ENCODE measurements at regions not wholly inside any gene's neighbourhood (a gene's known extent, or its start where the extent isn't known, plus 50 kb on each side); places are given as distances from the start of the nearest gene placed in this dataset.

DNA sequence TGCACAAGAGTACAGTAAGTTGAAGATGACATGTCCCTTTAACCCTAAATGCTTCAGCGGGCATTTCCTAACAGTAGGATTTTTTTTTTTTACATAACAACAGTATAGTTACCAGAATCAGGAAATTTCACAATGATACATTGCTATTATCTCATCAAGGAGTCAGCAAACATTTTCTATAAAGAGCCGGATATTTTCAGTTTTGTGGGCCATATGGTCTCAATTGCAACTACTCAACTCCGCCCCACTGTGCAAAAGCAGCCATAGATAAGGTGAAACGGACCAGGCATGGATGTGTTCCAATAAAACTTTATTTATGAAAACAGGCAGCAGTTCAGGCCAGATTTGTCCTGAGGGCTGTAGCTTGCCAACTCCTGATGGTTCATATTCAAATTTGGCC lies 130.6 kb downstream of the SMAD6 start:
- DNase-seq (ENCODE audit: low read depth) = no peak

DNA sequence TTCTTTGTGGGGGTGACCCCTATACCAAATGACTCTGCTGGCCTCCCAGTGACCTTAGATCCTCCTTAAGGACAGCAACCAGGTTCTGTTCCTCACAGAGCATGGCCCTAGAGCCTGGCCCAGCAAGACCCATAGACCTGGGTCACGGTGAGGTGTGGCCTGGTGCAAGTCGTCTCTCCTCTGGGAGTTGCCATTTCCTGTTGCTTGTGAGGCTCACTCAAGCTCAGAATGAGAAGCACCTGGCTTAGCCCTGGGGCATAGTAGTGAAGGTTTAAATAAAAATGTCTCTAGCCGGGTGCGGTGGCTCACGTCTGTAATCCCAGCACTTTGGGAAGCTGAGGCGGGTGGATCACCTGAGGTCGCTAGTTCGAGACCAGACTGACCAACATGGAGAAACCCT lies 131.3 kb downstream of the SMAD6 start:
- DNase-seq (ENCODE audit: low read depth) = no peak

DNA sequence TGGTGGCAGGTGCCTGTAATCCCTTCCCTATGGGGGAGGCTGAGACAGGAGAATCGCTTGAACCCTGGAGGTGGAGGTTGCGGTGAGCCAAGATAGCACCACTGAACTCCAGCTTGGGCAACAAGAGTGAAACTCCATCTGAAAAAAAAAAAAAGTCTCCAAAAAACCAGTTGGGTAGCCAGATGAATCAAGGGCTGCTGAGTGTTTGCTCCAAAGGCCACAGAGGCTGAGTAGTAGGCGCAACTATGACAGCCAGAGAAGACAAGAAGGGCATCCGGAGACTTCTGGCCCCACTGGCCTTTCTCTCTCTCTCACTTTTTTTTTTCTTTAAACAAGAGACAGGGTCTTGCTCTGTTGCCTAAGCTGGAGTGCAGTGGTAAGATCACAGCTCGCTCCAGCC lies 131.8 kb downstream of the SMAD6 start:
- DNase-seq (ENCODE audit: low read depth) = no peak

DNA sequence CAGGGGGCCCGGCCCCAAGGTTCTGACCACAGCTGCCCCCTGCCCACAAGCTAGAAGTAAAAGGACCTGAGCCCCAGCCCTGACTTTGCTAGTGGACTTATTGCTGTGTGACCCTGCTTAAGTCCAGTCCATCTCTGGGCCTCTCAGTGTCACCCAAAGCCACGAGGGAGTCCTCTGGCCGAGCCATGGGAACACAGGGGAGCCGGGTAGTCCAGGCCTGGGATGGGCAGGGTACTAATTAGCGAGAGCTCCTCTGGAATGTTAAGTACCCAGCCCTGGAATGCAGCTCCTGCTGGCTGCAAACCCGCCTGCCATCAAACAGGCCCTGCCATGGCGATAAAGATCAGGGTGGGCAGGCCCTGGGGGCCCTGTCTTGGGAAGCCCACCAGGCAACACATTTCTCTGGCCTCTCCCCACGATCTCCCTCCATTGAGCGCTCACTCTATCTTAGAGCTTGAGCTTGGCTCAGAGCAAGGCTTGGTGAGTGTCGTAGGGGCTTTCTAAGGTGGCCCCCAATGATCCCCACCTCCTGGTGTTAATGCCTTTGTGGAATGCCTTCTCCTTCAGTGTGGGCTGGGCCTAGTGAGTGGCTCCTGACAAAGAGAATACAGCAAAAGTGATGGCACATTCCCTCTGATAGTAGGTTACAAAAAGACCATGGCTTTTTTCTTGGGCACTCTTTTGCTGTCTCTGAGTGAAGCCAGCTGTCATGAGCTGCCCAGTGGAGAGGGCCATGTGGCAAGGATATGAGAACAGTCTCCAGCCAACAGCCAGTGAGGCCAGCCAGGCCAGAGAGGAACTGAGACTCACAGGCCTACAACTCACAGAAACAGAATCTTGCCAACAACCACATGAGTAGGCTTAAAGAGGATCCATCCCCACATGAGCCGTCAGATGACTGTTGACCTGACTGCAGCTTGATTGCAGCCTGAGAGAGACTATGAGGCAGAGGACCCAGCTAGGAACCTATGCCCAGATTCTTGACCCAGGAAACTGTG lies 133.1 kb downstream of the SMAD6 start:
- peak; percentile 46 for DNase-seq (ENCODE audit: low read depth)

DNA sequence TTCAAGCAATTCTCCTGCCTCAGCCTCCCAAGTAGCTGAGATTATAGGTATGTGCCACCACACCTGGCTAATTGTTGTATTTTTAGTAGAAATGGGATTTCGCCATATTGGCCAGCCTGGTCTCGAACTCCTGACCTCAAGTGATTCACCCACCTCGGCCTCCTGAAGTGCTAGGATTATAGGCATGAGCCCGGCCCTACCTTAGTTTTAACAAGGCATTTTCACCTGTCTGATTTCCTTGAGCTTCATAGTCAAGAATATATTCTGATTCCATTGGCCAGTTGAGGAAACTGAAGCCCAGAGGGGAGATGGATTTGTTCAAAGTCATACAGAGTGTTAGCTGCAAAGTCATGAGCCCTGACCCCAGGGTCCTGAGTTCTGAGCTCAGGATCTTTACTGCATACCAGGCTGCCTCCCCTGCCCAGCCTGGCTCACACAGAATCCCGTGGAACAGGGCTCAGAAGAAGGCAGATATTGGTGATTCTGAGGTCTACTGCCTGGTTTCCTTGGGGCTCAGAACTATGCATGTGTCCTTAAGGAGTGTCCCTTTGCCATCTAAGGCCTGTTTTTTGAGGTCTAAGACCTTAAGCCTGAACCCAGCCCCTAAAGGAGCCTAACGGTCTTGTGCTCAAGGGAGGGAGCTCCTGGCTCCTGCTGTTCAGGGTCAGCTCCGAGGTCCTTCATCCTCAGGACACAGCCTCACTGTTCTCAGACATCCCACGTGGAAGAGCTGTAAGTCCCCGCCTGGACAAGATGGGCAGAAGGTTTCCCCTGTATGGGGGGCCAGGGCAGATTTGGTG lies 134.4 kb downstream of the SMAD6 start:
- no peak for DNase-seq (ENCODE audit: low read depth)

DNA sequence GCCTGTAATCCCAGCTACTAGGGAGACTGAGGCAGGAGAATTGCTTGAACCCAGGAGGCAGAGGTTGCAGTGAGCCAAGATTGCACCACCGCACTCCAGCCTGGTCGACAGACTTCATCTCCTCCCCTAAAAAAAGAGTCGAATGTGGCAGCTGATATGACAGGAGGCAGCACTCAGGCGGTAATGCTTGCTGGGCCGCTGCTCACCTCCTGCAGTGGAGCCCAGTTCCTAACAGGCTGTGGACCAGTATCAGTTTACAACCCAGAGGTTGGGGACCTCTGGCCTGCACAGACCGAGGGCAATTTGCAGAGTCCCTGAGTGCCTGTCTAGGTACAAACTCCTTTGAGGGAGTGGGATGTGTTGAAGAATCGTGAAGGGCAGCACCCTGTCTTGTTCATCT lies 136.2 kb downstream of the SMAD6 start:
- no peak for DNase-seq (ENCODE audit: low read depth)

DNA sequence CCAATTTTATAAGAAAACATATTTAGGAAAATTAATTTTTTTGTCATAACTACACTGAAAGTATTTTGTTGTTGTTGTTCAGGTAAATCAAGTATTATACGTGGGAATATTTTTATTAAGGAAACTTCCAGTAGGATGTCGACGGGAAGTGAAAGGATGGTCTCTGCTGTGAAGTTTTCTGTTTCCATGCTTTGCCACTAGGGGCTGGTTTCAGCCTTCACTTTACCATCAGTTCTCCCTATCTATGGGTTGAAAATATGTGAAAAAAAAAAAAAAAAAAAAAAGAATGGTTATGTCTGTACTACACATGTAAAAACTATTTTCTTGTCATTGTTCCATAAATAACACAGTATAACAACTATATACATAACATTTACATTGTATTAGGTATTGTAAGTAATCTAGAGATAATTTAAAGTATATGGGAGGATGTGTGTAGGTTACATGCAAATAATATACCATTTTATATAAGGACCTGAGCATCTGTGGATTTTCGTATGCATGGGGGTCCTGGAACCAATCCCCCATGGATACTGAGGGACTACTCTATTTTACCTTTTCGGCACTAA lies 136.7 kb downstream of the SMAD6 start:
- DNase-seq (ENCODE audit: low read depth) = no peak

DNA sequence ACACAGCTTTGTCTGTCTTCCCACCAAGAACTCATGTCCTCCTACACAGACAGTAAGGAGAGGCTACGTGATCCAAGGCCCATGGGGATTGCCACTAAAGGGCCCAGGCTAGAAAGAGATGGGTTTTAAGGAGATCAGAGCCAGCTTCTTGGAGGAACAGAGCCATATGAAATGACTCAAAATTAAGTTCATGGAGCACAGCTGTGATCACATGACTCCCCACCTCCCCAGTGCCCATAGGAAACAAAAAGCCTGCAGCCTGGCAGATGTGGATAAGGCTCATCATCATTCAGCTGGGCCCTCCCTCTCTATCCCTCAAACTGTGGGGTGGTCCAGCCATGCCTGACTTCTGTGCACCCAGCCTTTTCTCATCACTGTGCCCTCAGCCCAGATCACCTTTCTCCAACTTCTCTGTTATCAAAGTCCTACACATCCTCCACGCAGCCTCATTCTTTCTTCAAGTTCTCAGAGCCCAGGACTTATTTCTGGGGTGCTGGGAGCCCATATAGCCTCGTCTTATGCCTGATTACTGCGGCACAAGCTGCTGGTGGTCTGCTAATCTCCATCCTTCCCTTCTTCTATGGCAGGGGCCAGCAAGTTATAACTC lies 137.6 kb downstream of the SMAD6 start:
- no peak for DNase-seq (ENCODE audit: low read depth)

DNA sequence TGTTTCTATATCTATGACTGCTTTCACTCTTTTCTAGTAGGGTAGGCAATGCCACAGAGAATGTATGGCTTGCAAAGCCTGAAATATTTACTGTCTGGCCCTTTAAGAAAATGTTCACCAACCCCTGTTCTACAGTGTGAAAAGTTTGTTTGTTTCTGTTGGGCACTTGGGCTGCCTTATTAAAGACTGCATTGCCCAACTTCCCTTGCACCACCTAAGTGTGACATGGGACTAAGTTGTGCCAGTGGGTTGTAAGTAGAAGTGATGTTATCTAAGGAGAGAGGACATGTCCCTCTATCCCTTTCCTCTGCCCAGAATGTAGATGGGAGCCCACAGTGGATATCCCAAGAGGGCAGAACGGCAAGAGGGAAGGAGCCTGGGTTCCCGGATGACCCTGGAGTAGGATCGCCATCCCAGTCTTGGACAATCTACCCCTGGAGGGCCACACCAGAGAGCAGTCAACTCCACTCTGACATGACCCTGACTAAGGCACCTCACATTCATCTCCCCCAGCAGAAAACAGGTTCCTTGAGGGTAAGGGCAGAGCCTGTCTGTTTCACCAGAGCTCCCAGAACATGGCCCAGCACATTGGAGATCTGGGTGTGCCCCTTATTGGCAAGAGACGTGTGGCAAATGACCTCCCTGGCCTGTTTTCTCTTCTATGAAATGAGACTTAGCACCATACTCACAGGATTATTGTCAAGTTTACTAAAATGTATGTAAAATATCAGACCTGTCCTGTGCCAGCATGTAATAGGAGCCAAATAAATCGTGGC lies 138.8 kb downstream of the SMAD6 start:
- no peak for DNase-seq (ENCODE audit: low read depth)

DNA sequence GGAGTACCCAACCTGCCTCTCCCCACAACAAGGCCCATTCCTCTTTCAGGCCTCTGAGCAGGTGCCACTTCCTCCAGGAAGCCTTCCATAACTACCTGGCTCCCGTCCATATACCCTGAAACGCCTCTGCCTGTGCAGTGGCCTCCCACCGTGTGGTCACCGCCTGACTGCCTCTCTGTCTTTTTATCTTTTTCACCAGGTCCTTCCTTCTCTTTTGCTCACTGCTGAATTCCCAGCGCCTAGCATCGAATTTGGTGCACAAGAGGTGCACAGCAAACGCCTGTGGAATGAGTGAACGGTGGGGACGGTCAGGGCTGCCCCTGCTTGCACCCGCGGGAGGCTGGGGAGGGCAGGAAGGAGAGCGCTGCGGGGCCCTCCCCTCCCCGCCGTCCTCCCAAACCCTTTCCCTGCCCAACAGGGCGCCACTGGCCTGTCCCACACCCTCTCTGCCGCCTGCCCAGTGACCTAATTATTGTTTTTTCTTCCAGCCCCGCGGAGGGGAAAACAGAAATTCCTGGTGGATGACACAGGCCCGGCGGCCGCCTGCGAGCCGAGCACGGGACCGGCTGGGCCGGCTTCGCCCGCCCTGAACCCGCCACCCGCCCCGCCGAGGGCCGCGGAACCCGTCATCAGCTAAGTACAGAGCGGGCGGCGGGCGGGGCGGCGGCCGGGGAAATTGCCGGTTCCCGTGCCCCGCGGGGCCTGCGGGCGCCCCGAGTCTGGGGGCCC lies 140.1 kb downstream of the SMAD6 start:
- DNase-seq (ENCODE audit: low read depth) = peak; percentile 93

DNA sequence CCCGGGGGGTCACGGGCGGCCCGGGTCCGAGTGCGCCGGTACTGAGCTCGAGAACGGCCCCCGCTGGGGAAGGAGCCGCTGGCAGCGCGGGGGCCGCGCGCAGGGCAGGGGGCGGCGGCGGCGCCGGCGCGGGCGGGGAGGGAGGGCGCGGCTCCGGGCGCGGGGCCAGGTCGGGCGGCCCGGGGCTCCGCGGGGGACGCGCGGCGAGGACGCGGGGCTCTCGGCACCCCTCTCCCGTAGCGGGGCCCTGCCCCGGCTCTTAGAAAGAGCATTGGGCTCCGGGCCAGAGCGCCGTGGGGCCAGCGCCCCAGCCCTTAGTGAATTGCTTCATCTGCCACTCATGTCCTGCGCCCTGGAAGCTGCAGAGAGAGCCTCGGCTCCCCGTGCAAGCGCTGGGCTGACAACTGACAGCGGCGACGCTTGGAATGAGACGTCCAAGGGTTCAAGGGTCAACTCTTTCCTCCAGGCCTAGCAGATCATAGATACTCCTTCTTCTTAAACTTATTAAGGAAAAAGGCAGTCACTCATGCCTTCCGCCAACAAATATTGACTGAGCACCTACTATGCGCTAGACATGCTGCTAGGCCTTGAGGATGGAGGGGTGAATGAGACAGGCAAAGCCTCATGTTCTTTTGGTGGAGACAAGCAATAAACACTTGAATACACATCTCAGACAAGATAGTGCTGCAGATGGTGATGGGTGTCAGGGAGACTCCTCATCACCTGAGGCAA lies 140.8 kb downstream of the SMAD6 start:
- DNase-seq (ENCODE audit: low read depth) = peak; percentile 80

DNA sequence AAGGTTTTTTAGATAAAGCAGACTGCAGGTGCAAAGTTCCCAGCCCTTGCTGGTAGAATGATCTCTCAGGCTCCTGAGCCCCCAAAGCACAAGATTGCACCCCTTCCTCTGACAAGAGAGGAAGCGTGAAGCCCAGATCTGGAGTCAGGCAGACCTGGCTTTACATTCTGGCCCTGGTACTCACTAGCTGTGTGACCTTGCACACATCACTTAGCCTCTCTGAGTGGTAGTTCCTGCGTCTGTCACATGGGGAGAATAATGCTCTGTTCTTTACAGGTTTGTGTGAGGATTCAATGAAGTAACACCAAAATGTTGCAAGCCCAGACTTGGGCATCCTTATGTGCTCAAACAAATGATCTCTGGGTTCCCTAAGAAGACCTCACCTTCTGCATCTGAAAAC lies 141.5 kb downstream of the SMAD6 start:
- DNase-seq (ENCODE audit: low read depth) = no peak

DNA sequence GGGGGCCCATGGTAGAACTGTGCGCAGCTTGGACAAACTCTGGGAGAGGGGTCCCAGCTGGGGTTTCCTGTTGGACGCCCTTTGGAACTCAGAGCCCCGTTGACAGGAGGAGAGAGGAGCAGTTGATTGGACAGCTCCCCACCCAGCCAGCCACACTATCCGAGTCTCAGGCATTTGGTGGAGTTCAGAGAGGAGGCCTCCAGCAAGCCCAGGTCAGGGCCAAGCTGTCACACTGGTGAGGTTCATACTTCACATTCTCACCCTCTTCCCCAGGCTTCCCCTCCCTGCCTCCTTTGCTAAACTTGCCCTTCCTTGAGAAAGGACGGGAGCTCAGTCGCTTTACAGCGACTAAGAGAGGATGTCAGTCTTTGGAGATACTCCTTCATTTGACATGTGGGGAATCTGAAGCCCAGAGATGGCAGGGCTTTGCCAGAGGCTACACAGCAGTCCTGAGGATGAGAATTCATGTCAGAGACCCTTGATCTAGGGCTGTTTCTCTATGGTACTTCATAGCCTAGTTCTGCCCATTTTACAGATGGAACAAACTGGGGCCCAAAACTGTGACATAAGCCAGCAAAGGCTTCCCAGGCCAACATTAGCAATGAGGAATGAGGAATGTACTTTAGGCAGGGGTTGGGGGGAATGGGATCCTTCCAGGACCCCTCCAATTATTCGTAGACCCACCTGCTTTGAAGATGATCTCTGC lies 142.2 kb downstream of the SMAD6 start:
- DNase-seq (ENCODE audit: low read depth) = no peak

DNA sequence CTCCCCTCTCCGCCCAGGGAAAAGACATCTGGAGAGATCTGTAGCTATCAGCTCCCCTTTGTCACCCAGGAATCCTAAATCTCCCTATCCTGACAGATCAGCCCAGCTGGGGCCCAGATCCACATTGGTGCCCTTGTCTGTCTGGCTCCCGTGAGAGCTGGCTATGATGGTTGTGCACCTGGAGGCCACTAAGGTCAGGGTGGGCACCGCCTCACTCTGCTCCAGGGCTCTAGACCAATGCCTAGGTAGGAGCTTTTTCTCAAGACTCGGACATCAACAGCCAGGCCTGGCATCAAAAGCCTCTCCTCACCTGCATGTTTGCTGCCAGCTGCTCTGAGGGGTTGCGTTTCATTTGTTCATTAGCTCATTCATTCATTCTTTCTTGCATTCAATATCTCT lies 142.7 kb downstream of the SMAD6 start:
- no peak for DNase-seq (ENCODE audit: low read depth)

DNA sequence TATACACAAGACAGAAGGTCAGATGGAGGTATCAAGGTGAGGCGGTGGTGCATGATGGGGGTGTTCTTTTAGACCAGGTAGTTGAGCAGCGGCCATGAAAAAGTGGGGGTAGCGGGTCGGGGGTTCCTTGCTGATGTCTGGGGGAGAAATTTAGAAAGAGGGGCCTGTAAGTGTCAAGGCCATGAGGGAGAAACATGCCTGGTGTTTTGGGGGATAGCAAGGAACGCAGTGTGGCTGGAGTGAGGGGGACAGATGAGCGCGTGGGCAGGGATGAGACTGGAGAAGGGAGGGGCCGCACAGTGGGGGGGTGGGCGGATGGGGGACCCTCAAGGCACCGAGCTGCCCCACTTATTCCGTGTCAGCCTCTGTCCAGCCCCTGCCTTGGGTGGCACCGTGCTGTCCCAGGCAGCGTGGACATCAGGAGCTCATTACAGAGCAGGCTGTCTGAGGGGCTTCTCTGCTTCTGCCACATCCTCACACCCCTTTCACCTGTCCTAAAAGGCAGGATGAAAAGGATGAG lies 143.3 kb downstream of the SMAD6 start:
- no peak for DNase-seq (ENCODE audit: low read depth)

DNA sequence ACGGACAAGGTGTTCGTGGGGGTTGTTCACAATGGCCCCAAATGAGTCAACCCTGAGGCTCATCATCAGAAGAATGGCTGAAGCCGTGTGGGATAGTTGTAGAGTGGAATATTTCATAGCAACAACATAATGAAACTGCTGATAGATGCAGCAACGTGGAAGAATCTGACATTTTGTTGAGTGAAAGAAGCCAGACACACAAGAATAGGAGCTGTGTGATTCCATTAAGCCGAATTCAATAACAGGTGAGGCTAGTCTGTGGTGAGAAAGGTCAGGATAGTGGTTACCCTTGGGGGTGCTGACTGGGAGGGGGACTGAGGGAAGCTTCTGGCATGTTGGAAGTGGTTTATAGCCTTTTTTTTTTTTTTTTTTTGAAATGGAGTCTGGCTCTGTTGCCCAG lies 144.0 kb downstream of the SMAD6 start:
- DNase-seq (ENCODE audit: low read depth) = no peak

DNA sequence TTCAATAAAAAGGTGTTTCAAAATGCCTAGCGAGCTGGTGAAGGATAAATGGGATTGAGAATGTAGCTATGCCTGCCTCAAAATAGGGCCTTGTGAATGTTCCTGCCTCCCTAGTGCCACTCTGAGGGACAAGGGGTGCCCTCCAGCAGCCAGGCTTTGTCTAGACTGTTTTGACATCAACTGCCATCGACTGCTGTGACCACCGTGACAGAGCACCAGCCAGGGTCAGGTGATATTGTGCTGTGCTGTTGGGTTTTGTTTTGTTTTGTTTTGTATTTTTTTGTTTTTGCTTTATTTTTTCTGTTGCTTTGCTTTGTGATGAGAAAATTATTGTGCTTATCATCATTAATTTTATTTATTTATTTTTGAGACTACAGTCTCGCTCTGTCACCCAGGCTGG lies 144.8 kb downstream of the SMAD6 start:
- DNase-seq (ENCODE audit: low read depth) = no peak

DNA sequence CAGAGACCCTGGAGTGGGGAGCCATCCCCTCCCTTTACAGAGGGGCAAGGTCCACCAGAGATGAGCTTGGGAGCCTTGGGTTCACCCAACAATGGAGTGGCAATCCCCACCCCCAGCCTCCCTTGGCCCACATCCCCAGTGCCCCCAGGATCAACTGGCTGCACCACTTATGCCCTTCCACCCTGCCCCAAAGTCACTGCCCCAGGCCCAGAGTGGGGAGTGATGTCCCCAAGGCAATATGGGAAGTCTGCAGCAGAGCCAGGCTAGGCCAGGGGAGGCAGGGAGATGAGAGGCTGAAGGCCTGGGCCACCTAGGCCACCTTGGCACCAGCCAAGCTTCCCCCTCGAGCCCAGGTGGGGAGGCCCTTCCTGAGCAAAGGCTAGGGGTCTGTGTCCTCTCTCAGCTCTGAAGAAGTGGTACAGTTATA lies 145.5 kb downstream of the SMAD6 start:
- no peak for DNase-seq (ENCODE audit: low read depth)

DNA sequence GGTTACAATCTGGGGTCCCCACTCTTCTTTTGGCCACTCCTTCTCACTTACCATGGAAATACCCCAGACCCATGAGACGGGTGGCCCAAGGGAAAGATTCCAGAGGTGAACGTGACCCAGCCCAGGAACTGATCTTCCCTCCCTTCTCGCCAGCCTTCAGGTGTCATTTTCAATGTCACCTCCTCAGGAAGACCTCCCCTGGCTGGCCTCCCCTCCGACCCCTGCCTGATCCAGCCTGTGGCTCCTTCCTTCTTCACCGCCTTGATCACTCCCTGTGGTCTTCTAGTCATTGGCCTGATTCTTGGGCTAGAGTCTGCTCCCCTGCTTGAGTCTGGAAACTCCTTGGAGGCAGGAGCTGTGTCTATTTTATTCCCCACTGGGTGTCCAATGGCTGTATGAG lies 146.1 kb downstream of the SMAD6 start:
- DNase-seq (ENCODE audit: low read depth) = no peak
